HepG2 (cell line): ENCODE measurements at regions not wholly inside any gene's neighbourhood (a gene's known extent, or its start where the extent isn't known, plus 50 kb on each side); places are given as distances from the start of the nearest gene placed in this dataset.

ENCODE experiments used
- MBNL3 ChIP-seq: fragments of 250-450 bp; sonication (Bioruptor Pico); conservative IDR thresholded peaks from 2 replicates; pipeline ENCODE4 v1.8.0; 2022; ENCODE audit warnings: mild to moderate bottlenecking, inconsistent platforms
- NCOA1 ChIP-seq: sonication (generic); formaldehyde crosslinking; IDR thresholded peaks from 2 replicates; pipeline ENCODE4 v1.9.0; 2021; ENCODE audit warnings: missing genetic modification reagents
- RXRA ChIP-seq: sonication (generic); formaldehyde crosslinking; IDR thresholded peaks from 2 replicates; pipeline ENCODE4 v1.5.1; 2020; ENCODE audit warnings: missing genetic modification reagents
- SIN3A ChIP-seq: IDR thresholded peaks from 2 replicates; pipeline ENCODE4 v1.6.1; 2011; ENCODE audit warnings: low read depth, mild to moderate bottlenecking, control low read depth, low read length, borderline replicate concordance
- ZNF781 ChIP-seq: sonication (generic); formaldehyde crosslinking; IDR thresholded peaks from 2 replicates; pipeline ENCODE4 v1.5.1; 2020; ENCODE audit warnings: borderline replicate concordance, mild to moderate bottlenecking, missing genetic modification reagents; ENCODE audit errors: not compliant biosample characterization
- TF ChIP-seq, protein P1 (sequence below): sonication (generic); formaldehyde crosslinking; IDR thresholded peaks from 2 replicates; pipeline ENCODE4 v1.5.1; 2020; ENCODE audit warnings: mild to moderate bottlenecking, moderate library complexity, missing genetic modification reagents
- TF ChIP-seq, protein P2 (sequence below), 2 experiments: fragments of 450-650 bp in 1 of 2; sonication (generic) in 1 of 2; formaldehyde crosslinking; IDR thresholded peaks; 2 replicates each; pipeline versions ENCODE4 v1.5.0 to v1.8.0; 2020 to 2022; ENCODE audit warnings: mild to moderate bottlenecking in 1 of 2, missing genetic modification reagents in 1 of 2

DNA sequence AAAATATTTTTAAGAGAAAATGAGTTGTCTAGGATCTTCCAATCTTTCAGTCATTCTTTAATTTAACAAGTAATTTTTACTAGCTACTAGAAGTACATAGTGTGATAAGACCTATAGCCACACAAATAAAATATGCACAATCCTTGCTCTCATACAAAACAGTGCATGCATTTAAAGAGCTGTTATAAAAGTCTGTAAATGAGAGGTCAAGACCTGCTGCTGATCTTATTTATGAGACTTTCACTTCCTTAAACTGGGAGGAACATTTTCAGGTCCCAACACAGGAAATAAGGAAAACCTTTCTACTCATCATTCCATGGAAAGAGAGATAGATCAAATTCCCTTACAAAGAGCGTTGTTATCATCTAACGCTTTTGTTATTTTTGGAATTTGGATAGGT lies 54.2 kb upstream of the PAM start:
- TF ChIP-seq SIN3A, result no peak
- TF ChIP-seq, protein P1, sequence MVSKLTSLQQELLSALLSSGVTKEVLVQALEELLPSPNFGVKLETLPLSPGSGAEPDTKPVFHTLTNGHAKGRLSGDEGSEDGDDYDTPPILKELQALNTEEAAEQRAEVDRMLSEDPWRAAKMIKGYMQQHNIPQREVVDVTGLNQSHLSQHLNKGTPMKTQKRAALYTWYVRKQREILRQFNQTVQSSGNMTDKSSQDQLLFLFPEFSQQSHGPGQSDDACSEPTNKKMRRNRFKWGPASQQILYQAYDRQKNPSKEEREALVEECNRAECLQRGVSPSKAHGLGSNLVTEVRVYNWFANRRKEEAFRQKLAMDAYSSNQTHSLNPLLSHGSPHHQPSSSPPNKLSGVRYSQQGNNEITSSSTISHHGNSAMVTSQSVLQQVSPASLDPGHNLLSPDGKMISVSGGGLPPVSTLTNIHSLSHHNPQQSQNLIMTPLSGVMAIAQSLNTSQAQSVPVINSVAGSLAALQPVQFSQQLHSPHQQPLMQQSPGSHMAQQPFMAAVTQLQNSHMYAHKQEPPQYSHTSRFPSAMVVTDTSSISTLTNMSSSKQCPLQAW, result no peak
- TF ChIP-seq, protein P2, sequence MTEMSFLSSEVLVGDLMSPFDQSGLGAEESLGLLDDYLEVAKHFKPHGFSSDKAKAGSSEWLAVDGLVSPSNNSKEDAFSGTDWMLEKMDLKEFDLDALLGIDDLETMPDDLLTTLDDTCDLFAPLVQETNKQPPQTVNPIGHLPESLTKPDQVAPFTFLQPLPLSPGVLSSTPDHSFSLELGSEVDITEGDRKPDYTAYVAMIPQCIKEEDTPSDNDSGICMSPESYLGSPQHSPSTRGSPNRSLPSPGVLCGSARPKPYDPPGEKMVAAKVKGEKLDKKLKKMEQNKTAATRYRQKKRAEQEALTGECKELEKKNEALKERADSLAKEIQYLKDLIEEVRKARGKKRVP (CRISPR knock-in tag; IDR thresholded peaks at IDR 0.05), result no peak
- TF ChIP-seq ZNF781 (CRISPR knock-in tag), result no peak
- TF ChIP-seq MBNL3 (CRISPR knock-in tag), result no peak
- no peak for TF ChIP-seq NCOA1 (CRISPR knock-in tag)
- no peak for TF ChIP-seq RXRA (CRISPR knock-in tag)
